ENCODE measurements at regions not wholly inside any gene's neighbourhood (a gene's known extent, or its start where the extent isn't known, plus 50 kb on each side); places are given as distances from the start of the nearest gene placed in this dataset.
A peak's percentile ranks its signal among the peaks of the same experiment; 100 is the strongest.

- FAIRE-seq: no peak
- Histone ChIP-seq H3K4me1 (replicated peaks in 1 of 4; ENCODE audit: control insufficient read depth in 3 of 4, insufficient read depth in 4 of 4, low read length in 3 of 4) (peaks cover 0 to 8% (median 6%) of the 10 kb centered on the region in 4 experiments; a peak in 4 of 7 replicates), H3K9me3 (ENCODE audit: insufficient read depth in 2 of 2, low read depth in 1 of 2, low read length in 1 of 2) (no peaks in the 10 kb centered on the region), H2BK12ac (ENCODE audit: low read depth, low read length) (no peak overlapping the region), H3K23me2 (ENCODE audit: low read depth, low read length) (no peaks in the 10 kb centered on the region), H3K27ac (ENCODE audit: low read depth, low read length) (no peak overlapping the region), H2AFZ (ENCODE audit: low read length) (no peak overlapping the region), H2BK120ac (replicated peaks; ENCODE audit: low read depth, low read length) (no peak overlapping the region), H3K56ac (replicated peaks; ENCODE audit: insufficient read length, low read depth, low read length) (no peak overlapping the region), H2BK5ac (ENCODE audit: low read depth, low read length) (no peak overlapping the region), H3K4ac (replicated peaks; ENCODE audit: insufficient read length, low read depth, low read length) (no peak overlapping the region), H3K79me1 (ENCODE audit: low read depth, low read length) (no peaks in the 10 kb centered on the region), H4K20me1 (replicated peaks in 1 of 2; ENCODE audit: control insufficient read depth in 1 of 2, insufficient read depth in 2 of 2, low read length in 2 of 2) (no peaks in the 10 kb centered on the region), H3K14ac (ENCODE audit: insufficient read length) (no peak overlapping the region), H3K4me2 (ENCODE audit: insufficient read depth in 1 of 2, low read depth in 2 of 2, low read length in 2 of 2) (no peak overlapping the region), H3K27me3 (replicated peaks in 1 of 4; ENCODE audit: control insufficient read depth in 3 of 4, extremely low read depth in 1 of 4, insufficient read depth in 3 of 4, low read length in 3 of 4) (no peaks in the 10 kb centered on the region), H2BK20ac (ENCODE audit: low read length) (no peak overlapping the region), H2AK5ac (ENCODE audit: low read depth, low read length) (no peak overlapping the region), H3K4me3 (ENCODE audit: extremely low read depth in 1 of 4, insufficient read depth in 2 of 4, low read depth in 3 of 4, low read length in 4 of 4) (no peak overlapping the region), H3K36me3 (ENCODE audit: control insufficient read depth in 2 of 4, insufficient read depth in 4 of 4, low read length in 3 of 4) (no peaks in the 10 kb centered on the region), H3K9ac (replicated peaks in 1 of 4; ENCODE audit: extremely low read depth in 1 of 4, low read depth in 3 of 4, low read length in 3 of 4) (0 out of 7 replicates have a peak overlapping the region, but pooled peaks of 1 of the 4 experiments have one; percentile 4), H3K23ac (ENCODE audit: insufficient read length) (no peak overlapping the region), H3K79me2 (ENCODE audit: control insufficient read depth in 1 of 2, insufficient read depth in 2 of 2, low read length in 2 of 2) (no peaks in the 10 kb centered on the region), H3K18ac (ENCODE audit: extremely low read depth, low read length) (no peak overlapping the region), H4K8ac (ENCODE audit: extremely low read depth, insufficient read depth, low read length) (no peak overlapping the region), H4K5ac (ENCODE audit: insufficient read length, low read depth, low read length) (no peak overlapping the region), H4K91ac (replicated peaks; ENCODE audit: insufficient read length, low read length) (no peak overlapping the region), H2BK15ac (ENCODE audit: low read length) (no peak overlapping the region)
- ChIA-PET CTCF (ENCODE audit: partially characterized antibody) (interaction anchor here (1.1 kb wide), 1 partner anchor 12 kb away, joined by 4 read pairs; no protein-coding TSS in a partner anchor), POLR2A (ENCODE audit: partially characterized antibody) (no interaction called here)
- WGBS, 2 experiments (ENCODE audit: extremely low coverage in 1 of 2, insufficient coverage in 1 of 2, insufficient read length in 1 of 2, insufficient replicate concordance in 2 of 2, low coverage in 1 of 2, low lambda C conversion rate in 2 of 2, missing lambda C conversion rate in 1 of 2): 85% methylated on average over 2 of the region's 2 CpGs; no CpG with 5 or more reads in 1 of the 2 experiments
- DNase-seq (ENCODE audit: low read depth in 1 of 2, low spot score in 2 of 2): no peak
- TF ChIP-seq KDM1A (IDR thresholded peaks at IDR 0.05; ENCODE audit: borderline replicate concordance, low read length) (no peak), JUND (IDR thresholded peaks at IDR 0.05; ENCODE audit: low read length) (no peak), TCF12 (IDR thresholded peaks at IDR 0.05; ENCODE audit: low read depth, low read length) (no peak), BRCA1 (IDR thresholded peaks at IDR 0.05; ENCODE audit: low read depth, low read length) (no peak), HDAC6 (IDR thresholded peaks at IDR 0.05; ENCODE audit: low read depth, low read length) (no peak), SIN3A (conservative IDR thresholded peaks at IDR 0.05 in 1 of 2, IDR thresholded peaks at IDR 0.05 in 1 of 2; ENCODE audit: low read depth in 1 of 2, low read length in 2 of 2) (no peak), CBX5 (IDR thresholded peaks at IDR 0.05; ENCODE audit: low read depth, low read length) (no peak), RBBP5 (IDR thresholded peaks at IDR 0.05; ENCODE audit: borderline replicate concordance, low read depth, low read length) (no peak), TBP (IDR thresholded peaks at IDR 0.05; ENCODE audit: low read depth, low read length) (no peak), SP2 (IDR thresholded peaks at IDR 0.05; ENCODE audit: low read length) (no peak), KDM5A (IDR thresholded peaks at IDR 0.05; ENCODE audit: low read length) (no peak), MAX (IDR thresholded peaks at IDR 0.05) (no peak), TAF1 (IDR thresholded peaks at IDR 0.05; ENCODE audit: low read depth, low read length) (no peak), SIRT6 (IDR thresholded peaks at IDR 0.05; ENCODE audit: low read length) (no peak), BACH1 (IDR thresholded peaks at IDR 0.05; ENCODE audit: low read length) (no peak), SP1 (IDR thresholded peaks at IDR 0.05; ENCODE audit: low read depth, low read length) (no peak), SUZ12 (IDR thresholded peaks at IDR 0.05; ENCODE audit: low read length) (no peak)
These were observed 87.4 kb upstream of the C1orf21 start for GRCh38 chr1:184299406-184299790.
